ENCODE measurements at regions not wholly inside any gene's neighbourhood (a gene's known extent, or its start where the extent isn't known, plus 50 kb on each side); places are given as distances from the start of the nearest gene placed in this dataset.

GRCh38 chrX:39944416-39944815 is 153.3 kb downstream of the BCOR start:
- no peak for TF ChIP-seq SUZ12 (IDR thresholded peaks at IDR 0.05; ENCODE audit: extremely low read depth, insufficient read depth, insufficient read length)
- TF ChIP-seq ZNF274 (IDR thresholded peaks at IDR 0.05; ENCODE audit: low read depth, low read length): no peak
- no peak for TF ChIP-seq YY1 (IDR thresholded peaks at IDR 0.05; ENCODE audit: insufficient read depth, insufficient read length)

Data from NT2/D1 (cell line).